GM20000 (cell line): ENCODE measurements at regions not wholly inside any gene's neighbourhood (a gene's known extent, or its start where the extent isn't known, plus 50 kb on each side); places are given as distances from the start of the nearest gene placed in this dataset.

Experiments
- DNase-seq: peaks from one replicate; pipeline ENCODE4 v3.0.0; 2012; ENCODE audit warnings: low spot score
- TF ChIP-seq, protein P1 (sequence below): IDR thresholded peaks from 2 replicates; pipeline ENCODE4 v1.5.1; 2012; ENCODE audit warnings: mild to moderate bottlenecking, control low read depth; ENCODE audit errors: extremely low read depth, missing control alignments

DNA sequence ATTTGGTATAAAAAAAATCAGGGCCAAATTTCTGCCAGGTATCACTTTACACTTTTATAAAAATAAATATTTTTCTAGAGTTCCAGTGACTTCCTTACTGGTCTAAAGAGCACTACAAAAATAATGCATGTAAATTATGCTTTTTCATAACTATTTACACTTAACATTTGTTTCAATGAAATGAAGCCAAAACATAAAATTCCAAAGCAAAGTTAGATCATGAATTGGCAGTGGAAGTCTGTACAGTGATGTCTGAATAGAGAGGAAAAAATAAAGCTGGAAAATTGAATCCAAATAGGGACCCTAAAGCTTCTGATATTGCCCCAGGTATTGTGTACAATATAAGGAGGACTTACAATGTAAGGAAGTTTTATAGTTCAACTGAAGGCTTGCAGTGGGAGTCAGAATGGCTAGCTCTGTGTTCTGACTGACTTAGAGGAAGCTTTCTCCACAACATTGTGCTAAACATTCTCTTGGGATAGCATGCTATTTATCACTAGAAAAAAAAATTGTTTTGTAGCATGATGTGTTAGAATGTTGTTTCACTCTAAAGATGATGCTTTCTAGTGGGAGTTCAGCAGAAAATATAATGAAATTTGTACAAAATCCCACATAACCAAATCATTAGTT, 288.2 kb upstream of the UGT8 start:
- no peak for DNase-seq
- TF ChIP-seq, protein P1, sequence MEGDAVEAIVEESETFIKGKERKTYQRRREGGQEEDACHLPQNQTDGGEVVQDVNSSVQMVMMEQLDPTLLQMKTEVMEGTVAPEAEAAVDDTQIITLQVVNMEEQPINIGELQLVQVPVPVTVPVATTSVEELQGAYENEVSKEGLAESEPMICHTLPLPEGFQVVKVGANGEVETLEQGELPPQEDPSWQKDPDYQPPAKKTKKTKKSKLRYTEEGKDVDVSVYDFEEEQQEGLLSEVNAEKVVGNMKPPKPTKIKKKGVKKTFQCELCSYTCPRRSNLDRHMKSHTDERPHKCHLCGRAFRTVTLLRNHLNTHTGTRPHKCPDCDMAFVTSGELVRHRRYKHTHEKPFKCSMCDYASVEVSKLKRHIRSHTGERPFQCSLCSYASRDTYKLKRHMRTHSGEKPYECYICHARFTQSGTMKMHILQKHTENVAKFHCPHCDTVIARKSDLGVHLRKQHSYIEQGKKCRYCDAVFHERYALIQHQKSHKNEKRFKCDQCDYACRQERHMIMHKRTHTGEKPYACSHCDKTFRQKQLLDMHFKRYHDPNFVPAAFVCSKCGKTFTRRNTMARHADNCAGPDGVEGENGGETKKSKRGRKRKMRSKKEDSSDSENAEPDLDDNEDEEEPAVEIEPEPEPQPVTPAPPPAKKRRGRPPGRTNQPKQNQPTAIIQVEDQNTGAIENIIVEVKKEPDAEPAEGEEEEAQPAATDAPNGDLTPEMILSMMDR: no peak

DNA sequence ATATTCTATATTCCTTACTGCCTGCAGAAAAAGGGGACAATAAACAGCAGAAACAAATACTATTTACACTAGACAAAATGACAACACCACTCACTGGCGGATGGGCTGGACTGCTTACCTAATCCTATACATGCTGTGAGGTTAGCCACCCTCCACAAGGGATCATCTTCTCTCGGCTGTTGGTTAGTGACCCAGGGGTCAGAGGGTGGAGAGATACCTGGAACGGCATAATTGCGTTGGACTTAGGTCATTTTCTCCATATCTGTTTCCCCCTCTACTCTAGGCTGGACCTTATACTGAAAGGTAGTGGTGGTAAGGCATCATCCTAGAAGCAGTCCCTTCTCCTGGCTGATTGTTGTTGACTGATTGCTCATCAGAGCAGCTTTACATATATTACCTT, 286.8 kb upstream of the UGT8 start:
- TF ChIP-seq, protein P1: no peak
- DNase-seq: no peak

DNA sequence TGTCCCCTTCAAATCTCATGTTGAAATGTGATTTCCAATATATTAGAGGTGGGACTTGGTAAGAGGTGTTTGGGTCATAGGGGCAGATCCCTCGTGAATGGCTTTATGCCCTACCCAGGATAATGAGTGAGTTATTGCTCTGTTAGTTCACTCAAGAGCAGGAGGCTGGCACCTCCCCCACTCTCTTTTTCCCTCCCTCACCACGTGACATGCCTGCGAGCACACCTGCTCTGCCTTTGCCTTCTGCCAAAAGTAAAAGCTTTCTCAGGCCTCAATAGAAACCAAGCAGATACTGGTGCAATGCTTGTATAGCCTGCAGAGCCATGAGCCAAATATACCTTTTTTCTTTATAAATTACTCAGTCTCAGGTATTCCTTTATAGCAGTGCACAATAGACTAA, 286.3 kb upstream of the UGT8 start:
- DNase-seq: no peak

DNA sequence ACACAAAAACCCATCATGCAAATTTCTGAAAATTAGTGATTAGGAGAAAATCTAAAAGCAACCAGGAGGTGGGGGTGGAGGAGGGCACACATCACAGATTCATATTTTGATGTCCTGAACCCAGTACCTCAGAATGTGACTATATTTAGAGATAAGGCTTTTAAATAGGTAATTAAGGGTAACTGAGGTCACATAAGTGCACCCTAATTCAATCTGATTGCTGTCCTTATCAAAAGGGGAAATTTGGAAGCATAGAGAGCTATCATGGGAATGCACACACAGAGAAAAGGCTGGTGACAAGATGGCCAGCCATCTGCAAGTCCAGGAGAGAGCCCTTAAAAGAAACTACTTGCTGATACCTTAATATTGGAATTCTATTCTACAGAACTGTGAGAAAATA, 281.8 kb upstream of the UGT8 start:
- no peak for DNase-seq
- TF ChIP-seq, protein P1: no peak

More for the DNA sequence above, 286.3 kb upstream of the UGT8 start:
- TF ChIP-seq, protein P1: no peak

DNA sequence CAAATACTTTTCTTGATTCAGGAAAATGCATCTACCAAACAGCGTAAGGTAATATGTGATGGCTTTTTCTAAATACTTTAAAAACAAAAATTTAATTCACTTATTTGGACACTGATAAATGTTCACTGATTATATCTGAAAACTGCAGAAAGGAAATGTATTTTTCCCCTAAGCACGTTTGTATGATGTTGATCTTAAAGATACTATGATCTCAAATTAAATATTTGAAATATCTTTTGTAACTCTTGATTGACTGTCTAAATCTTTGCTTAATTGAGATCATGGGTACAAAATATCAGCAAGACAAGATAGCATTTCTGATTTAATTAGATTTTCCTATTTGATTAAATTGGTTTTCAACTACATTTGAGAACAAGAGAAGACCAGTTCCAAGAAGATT, 281.0 kb upstream of the UGT8 start:
- TF ChIP-seq, protein P1: no peak
- no peak for DNase-seq

DNA sequence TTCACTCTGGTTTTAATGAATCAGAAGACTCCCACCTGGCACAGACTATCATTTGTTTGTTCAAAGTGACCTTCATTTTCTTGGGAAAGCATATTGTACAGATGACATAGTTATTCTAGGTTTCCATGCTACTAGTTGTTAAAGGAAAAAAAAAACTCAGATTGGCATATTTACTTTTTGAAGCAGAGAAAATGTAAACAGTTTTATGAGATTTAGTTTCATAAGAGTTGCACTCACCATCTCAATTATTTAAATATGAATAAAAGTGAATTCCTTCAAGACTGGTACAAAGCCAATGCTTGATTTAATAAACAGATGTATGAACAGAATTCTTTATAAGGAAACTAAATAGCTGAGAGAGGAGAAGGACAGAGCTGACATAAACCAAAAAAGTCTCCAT, 280.3 kb upstream of the UGT8 start:
- DNase-seq: no peak
- TF ChIP-seq, protein P1: no peak

DNA sequence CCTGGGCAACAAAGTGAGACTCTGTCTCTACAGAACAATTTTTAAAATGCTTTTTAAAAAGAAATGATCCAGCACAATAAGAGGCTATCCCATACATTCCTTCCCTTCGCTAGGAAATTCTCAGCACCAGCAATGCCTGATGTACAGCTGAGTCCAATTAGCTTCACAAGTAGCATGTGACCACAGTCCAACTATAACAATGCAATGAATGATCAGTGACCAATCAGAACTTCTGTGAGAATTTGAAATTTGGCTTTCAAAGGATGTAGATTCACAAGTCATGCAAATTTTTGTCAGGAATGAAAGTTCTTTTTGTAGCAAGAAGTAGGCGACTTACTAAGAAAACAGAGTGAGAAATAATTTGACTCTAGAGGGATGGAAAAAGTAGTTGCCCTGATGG, 278.5 kb upstream of the UGT8 start:
- TF ChIP-seq, protein P1: no peak
- no peak for DNase-seq
